GM12873 (cell line): ENCODE measurements at regions not wholly inside any gene's neighbourhood (a gene's known extent, or its start where the extent isn't known, plus 50 kb on each side); places are given as distances from the start of the nearest gene placed in this dataset.

Experiments used
- TF ChIP-seq, protein P1 (sequence below): IDR thresholded peaks from 2 replicates; pipeline ENCODE4 v1.5.1; 2012; ENCODE audit warnings: low read depth, mild to moderate bottlenecking, moderate library complexity, low read length, control low read depth; ENCODE audit not compliant: insufficient read depth; ENCODE audit errors: missing control alignments

DNA sequence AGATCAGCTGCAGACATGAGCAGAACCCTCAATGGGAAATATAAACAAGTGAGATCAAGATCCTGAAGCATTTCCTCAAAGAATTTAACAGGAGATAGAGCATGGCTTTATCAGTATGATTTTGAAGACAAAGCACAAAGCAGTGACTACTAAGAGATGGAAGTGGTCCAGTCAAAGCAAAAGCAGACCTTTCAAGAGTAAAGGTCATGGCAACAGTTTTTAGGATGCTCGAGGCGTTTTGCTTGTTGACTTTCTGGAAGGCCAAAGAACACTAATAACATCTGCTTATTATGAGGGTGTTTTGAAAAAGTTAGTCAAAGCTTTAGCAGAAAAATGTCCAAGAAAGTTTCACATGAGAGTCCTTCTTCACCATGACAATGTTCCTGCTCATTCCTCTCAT lies 128.5 kb downstream of the KCNE4 start:
- TF ChIP-seq, protein P1, sequence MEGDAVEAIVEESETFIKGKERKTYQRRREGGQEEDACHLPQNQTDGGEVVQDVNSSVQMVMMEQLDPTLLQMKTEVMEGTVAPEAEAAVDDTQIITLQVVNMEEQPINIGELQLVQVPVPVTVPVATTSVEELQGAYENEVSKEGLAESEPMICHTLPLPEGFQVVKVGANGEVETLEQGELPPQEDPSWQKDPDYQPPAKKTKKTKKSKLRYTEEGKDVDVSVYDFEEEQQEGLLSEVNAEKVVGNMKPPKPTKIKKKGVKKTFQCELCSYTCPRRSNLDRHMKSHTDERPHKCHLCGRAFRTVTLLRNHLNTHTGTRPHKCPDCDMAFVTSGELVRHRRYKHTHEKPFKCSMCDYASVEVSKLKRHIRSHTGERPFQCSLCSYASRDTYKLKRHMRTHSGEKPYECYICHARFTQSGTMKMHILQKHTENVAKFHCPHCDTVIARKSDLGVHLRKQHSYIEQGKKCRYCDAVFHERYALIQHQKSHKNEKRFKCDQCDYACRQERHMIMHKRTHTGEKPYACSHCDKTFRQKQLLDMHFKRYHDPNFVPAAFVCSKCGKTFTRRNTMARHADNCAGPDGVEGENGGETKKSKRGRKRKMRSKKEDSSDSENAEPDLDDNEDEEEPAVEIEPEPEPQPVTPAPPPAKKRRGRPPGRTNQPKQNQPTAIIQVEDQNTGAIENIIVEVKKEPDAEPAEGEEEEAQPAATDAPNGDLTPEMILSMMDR = no peak

DNA sequence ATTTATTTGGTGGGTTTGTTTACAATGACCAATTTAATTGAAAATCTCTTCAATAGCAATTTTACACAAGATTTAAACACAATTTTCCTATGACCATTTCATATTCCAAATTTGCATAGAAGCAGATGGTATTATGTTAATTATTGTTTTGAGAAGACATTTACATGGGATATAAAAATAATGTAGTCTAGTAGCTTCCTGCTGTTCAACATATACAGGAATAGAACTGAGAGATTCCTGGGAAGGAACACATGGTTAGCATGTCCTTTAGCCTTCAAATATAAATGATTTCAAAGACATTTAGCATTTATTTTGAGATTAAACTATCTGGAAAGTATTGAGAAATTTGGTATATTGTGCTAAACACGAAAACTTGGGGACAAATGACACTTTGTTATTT lies 129.6 kb downstream of the KCNE4 start:
- TF ChIP-seq, protein P1 = no peak

DNA sequence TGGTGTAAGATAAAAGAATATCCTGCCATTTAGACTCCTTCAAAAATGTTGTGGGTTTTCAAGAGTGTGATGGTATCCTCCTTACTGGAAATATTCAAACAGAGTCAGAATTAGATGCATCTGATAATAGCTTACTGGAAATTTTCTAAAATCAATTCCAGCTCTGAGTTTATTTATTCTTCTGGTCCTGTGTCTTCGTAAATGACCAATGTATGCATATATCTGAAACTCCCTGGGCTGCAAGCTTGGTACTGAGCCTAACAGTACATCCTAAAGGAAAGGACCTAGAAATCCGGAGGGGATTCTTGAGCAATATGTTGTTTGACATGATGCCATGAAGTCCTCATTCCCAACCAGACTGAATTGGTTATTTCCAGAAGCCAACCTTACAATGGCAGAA lies 130.4 kb downstream of the KCNE4 start:
- TF ChIP-seq, protein P1 = no peak

DNA sequence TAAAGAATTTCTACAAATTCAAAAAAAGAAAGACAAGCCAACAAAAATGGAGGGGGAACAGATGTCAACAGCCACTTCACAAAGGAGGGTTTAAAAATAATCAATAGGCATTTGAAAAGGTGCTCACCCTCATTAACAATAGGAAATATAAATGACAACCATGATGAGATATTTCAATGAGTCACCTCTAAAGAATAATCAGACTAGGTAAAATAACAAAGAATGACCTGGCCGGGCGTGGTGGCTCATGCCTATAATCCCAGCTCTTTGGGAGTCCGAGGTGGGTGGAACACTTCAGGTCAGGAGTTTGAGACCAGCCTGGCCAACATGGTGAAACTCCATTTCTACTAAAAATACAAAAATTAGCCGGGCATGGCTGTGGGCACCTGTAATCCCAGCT lies 133.6 kb downstream of the KCNE4 start:
- TF ChIP-seq, protein P1 = no peak

DNA sequence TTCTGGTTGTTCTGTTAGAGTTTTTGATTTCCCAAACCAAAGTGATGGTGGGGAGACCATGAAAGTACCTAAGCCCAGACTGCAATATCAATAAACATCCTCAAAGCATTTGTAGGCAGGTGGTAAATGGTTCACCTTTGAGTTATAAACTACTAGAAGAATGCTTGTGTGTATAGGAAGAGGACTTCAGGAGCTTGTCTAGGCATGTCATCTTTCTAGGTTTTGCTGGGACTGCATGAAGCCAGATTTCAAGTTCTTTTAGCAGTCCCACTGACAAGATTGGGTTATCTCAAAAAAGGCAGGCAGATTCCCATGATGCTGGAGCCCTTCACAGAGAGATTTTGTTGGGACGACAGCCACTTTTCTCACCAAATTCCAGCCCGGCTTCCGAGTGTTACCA lies 135.3 kb downstream of the KCNE4 start:
- TF ChIP-seq, protein P1 = no peak

DNA sequence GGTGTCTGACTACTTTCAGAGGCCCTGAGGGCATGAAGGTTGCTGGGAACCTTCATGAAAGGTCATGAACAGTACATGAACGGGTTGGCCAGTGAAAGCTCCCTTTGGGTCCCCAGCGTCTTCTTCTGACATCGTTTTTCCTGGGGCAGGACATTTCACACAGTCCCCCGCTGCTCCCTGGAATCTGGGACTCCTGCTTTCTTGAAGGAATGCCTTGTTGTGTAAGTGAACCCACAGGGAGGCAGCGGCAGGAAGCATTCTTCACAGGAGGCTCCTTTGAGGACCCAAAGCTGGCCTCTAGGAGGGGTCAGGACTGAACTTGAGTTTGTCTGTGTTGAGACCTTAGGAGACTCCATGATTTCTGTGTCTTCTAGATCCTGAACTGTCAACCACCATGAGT lies 144.3 kb downstream of the KCNE4 start:
- TF ChIP-seq, protein P1 = no peak

DNA sequence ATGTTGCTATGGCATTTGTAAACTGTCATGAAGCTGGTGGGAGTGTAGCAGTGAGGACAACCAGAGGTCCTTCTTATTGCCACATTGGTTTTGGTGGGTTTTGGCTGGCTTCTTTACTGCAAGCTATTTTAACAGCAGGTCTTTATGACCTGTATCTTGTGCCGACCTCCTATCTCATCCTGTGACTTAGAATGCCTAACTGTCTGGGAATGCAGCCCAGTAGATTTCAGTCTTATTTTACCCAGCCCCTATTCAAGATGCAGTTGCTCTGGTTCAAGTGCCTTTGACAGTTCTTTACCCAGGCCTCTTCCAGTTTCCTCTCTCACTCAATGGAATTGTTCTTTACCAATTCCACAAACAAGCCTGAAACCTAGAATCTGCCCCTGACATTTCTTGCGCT lies 145.1 kb downstream of the KCNE4 start:
- TF ChIP-seq, protein P1 = no peak
